WTC11 (cell line): ENCODE measurements at regions not wholly inside any gene's neighbourhood (a gene's known extent, or its start where the extent isn't known, plus 50 kb on each side); places are given as distances from the start of the nearest gene placed in this dataset.

Experiments
- ATAC-seq: fragments of 200-7000 bp; cut with Tn5 transposase; 2 replicates; pipeline ENCODE4 v1.10.0; 2021; ENCODE audit warnings: mild to moderate bottlenecking, moderate library complexity
- CTCF ChIA-PET: fragments of 300-600 bp; sonication (Branson Sonifier 250); formaldehyde crosslinking; loops from one replicate; lab custom pipeline; 2021; ENCODE audit warnings: antibody characterized with exemption; lab: Charles Lee
- POLR2A ChIA-PET: fragments of 350-600 bp; sonication (Branson Sonifier 250); formaldehyde crosslinking; loops from one replicate; lab custom pipeline; 2021; ENCODE audit warnings: antibody characterized with exemption; lab: Charles Lee
- DNase-seq: peaks from one replicate; pipeline ENCODE4 v3.0.0; 2021; ENCODE audit warnings: low spot score
- H3K27ac Mint-ChIP-seq: 2 replicates; pipeline ENCODE4 v1.8.0; 2021; ENCODE audit warnings: mixed read lengths
- H3K27me3 Mint-ChIP-seq: 2 replicates; pipeline ENCODE4 v1.8.0; 2021; ENCODE audit warnings: low read depth, mild to moderate bottlenecking, moderate library complexity, mixed read lengths
- H3K36me3 Mint-ChIP-seq: 2 replicates; pipeline ENCODE4 v1.8.0; 2021; ENCODE audit warnings: mixed read lengths
- H3K4me1 Mint-ChIP-seq: 2 replicates; pipeline ENCODE4 v1.8.0; 2022; ENCODE audit warnings: mixed read lengths
- H3K4me3 Mint-ChIP-seq: 2 replicates; pipeline ENCODE4 v1.8.0; 2021; ENCODE audit warnings: mild to moderate bottlenecking, moderate library complexity, mixed read lengths
- H3K9me3 Mint-ChIP-seq: 2 replicates; pipeline ENCODE4 v1.8.0; 2021; ENCODE audit warnings: mixed read lengths
- AFF4 ChIP-seq: sonication (generic); formaldehyde crosslinking; IDR thresholded peaks from 2 replicates; pipeline ENCODE4 v1.8.1; 2023; ENCODE audit warnings: mild to moderate bottlenecking, missing genetic modification reagents, borderline replicate concordance
- E2F1 ChIP-seq: sonication (generic); formaldehyde crosslinking; IDR thresholded peaks from 2 replicates; pipeline ENCODE4 v1.8.0; 2022; ENCODE audit warnings: mild to moderate bottlenecking, missing genetic modification reagents
- ELF4 ChIP-seq: sonication (generic); formaldehyde crosslinking; IDR thresholded peaks from 2 replicates; pipeline ENCODE4 v1.8.1; 2022; ENCODE audit warnings: low read depth, mild to moderate bottlenecking, moderate library complexity, missing genetic modification reagents
- EMX1 ChIP-seq: fragments of 250-450 bp; sonication (Bioruptor Pico); IDR thresholded peaks from 2 replicates; pipeline ENCODE4 v1.8.0; 2021; ENCODE audit warnings: mild to moderate bottlenecking
- ETV6 ChIP-seq: sonication (generic); formaldehyde crosslinking; IDR thresholded peaks from 2 replicates; pipeline ENCODE4 v1.8.1; 2022; ENCODE audit warnings: mild to moderate bottlenecking, missing genetic modification reagents
- FOXJ3 ChIP-seq: sonication (generic); formaldehyde crosslinking; IDR thresholded peaks from 2 replicates; pipeline ENCODE4 v1.9.0; 2021; ENCODE audit warnings: missing genetic modification reagents, mild to moderate bottlenecking, borderline replicate concordance
- MYBL2 ChIP-seq: sonication (generic); formaldehyde crosslinking; IDR thresholded peaks from 2 replicates; pipeline ENCODE4 v1.8.1; 2023; ENCODE audit warnings: mild to moderate bottlenecking, moderate library complexity, missing genetic modification reagents
- NFE2L1 ChIP-seq: sonication (generic); formaldehyde crosslinking; IDR thresholded peaks from 2 replicates; pipeline ENCODE4 v1.8.1; 2023; ENCODE audit warnings: missing genetic modification reagents
- RELA ChIP-seq: sonication (generic); formaldehyde crosslinking; IDR thresholded peaks from 2 replicates; pipeline ENCODE4 v1.8.1; 2022; ENCODE audit warnings: missing genetic modification reagents, mild to moderate bottlenecking, borderline replicate concordance
- SOX15 ChIP-seq: fragments of 250-450 bp; sonication (Bioruptor Pico); IDR thresholded peaks from 2 replicates; pipeline ENCODE4 v1.9.0; 2021; ENCODE audit warnings: mild to moderate bottlenecking
- STAT6 ChIP-seq: sonication (generic); formaldehyde crosslinking; conservative IDR thresholded peaks from 2 replicates; pipeline ENCODE4 v1.8.1; 2023; ENCODE audit warnings: mild to moderate bottlenecking, low read depth, missing genetic modification reagents, moderate library complexity
- TEAD4 ChIP-seq: sonication (generic); formaldehyde crosslinking; IDR thresholded peaks from 2 replicates; pipeline ENCODE4 v1.8.0; 2022; ENCODE audit warnings: mild to moderate bottlenecking, missing genetic modification reagents
- ZBTB43 ChIP-seq: sonication (generic); formaldehyde crosslinking; IDR thresholded peaks from 2 replicates; pipeline ENCODE4 v1.8.1; 2023; ENCODE audit warnings: mild to moderate bottlenecking, missing genetic modification reagents
- ZNF263 ChIP-seq: sonication (generic); formaldehyde crosslinking; IDR thresholded peaks from 2 replicates; pipeline ENCODE4 v1.8.1; 2022; ENCODE audit warnings: low read depth, mild to moderate bottlenecking, moderate library complexity, missing genetic modification reagents
- ZNF532 ChIP-seq: fragments of 250-450 bp; sonication (Bioruptor Pico); IDR thresholded peaks from 2 replicates; pipeline ENCODE4 v1.9.0; 2021; ENCODE audit warnings: mild to moderate bottlenecking, borderline replicate concordance

- no peak for DNase-seq
- POLR2A ChIA-PET = no interaction called here
- no peaks in the 10 kb centered on the region for H3K36me3 Mint-ChIP-seq
Observed at GRCh38 chr9:102534031-102534430, 461.1 kb upstream of the CYLC2 start.

GRCh38 chr9:102521097-102521755 lies 473.9 kb upstream of the CYLC2 start:
- Mint-ChIP-seq H3K4me1 (peaks cover 12% of the 10 kb centered on the region), H3K9me3 (peaks cover 10% of the 10 kb centered on the region), H3K27me3 (no peaks in the 10 kb centered on the region), H3K4me3 (no peak overlapping the region), H3K36me3 (no peaks in the 10 kb centered on the region), H3K27ac (no peak overlapping the region)
- POLR2A ChIA-PET = no interaction called here
- no peak for DNase-seq
- ATAC-seq = no peak
- CTCF ChIA-PET = no interaction called here
- TF ChIP-seq STAT6 (CRISPR knock-in tag) (no peak), NFE2L1 (CRISPR knock-in tag) (no peak), ZNF263 (no peak), ZNF532 (CRISPR knock-in tag) (no peak), EMX1 (CRISPR knock-in tag) (no peak), AFF4 (CRISPR knock-in tag) (no peak), TEAD4 (CRISPR knock-in tag) (no peak), SOX15 (CRISPR knock-in tag) (no peak)

More at GRCh38 chr9:102534031-102534430, 461.1 kb upstream of the CYLC2 start:
- H3K27ac Mint-ChIP-seq = no peak overlapping the region
- no peaks in the 10 kb centered on the region for H3K4me1 Mint-ChIP-seq
- TF ChIP-seq MYBL2 (CRISPR knock-in tag) = no peak
- no peak for TF ChIP-seq ELF4 (CRISPR knock-in tag)
- no peak overlapping the region for H3K4me3 Mint-ChIP-seq
- CTCF ChIA-PET = no interaction called here
- 0 out of 2 replicates have a peak, but pooled peaks cover 3% of the 10 kb centered on the region for H3K9me3 Mint-ChIP-seq
- H3K27me3 Mint-ChIP-seq = no peaks in the 10 kb centered on the region
- ATAC-seq = no peak

- peaks cover 14% of the 10 kb centered on the region for H3K4me1 Mint-ChIP-seq
- ATAC-seq = no peak
- POLR2A ChIA-PET = no interaction called here
- no peaks in the 10 kb centered on the region for H3K9me3 Mint-ChIP-seq
- CTCF ChIA-PET = no interaction called here
- H3K4me3 Mint-ChIP-seq = no peak overlapping the region
- H3K36me3 Mint-ChIP-seq = no peaks in the 10 kb centered on the region
- DNase-seq = no peak
- H3K27ac Mint-ChIP-seq = no peak overlapping the region
- H3K27me3 Mint-ChIP-seq = no peaks in the 10 kb centered on the region
- TF ChIP-seq E2F1 (no peak), ETV6 (CRISPR knock-in tag) (no peak), ZBTB43 (CRISPR knock-in tag) (no peak), RELA (CRISPR knock-in tag) (no peak), STAT6 (CRISPR knock-in tag) (no peak), FOXJ3 (no peak), ELF4 (CRISPR knock-in tag) (no peak)
Observed at GRCh38 chr9:102519423-102519822, 475.7 kb upstream of the CYLC2 start.
